ENCODE measurements at regions not wholly inside any gene's neighbourhood (a gene's known extent, or its start where the extent isn't known, plus 50 kb on each side); places are given as distances from the start of the nearest gene placed in this dataset.

- no peaks in the 10 kb centered on the region for H3K27me3 ChIP-seq (ENCODE audit: control insufficient read depth, insufficient read depth, low read length)
- no peaks in the 10 kb centered on the region for H4K20me1 ChIP-seq (ENCODE audit: control insufficient read depth, extremely low read depth, insufficient read depth, low read length)
- no peak overlapping the region for H3K4me2 ChIP-seq (ENCODE audit: extremely low read depth, insufficient read depth, low read length)
- H3K9me3 ChIP-seq (ENCODE audit: control insufficient read depth, insufficient read depth, low read depth, low read length), result no peaks in the 10 kb centered on the region
- H3K36me3 ChIP-seq (ENCODE audit: control insufficient read depth, insufficient read depth, low read length), result no peaks in the 10 kb centered on the region
- TF ChIP-seq EZH2 (IDR thresholded peaks at IDR 0.05; ENCODE audit: low read length, missing control alignments) (no peak), CTCF (conservative IDR thresholded peaks at IDR 0.05 in 1 of 2, IDR thresholded peaks at IDR 0.05 in 1 of 2; ENCODE audit: low read depth in 1 of 2, low read length in 2 of 2) (no peak)
- H3K4me3 ChIP-seq (replicated peaks in 1 of 4; ENCODE audit: control extremely low read depth in 1 of 4, insufficient read depth in 1 of 4, low read depth in 3 of 4, low read length in 4 of 4), result no peak overlapping the region
- H3K27ac ChIP-seq (ENCODE audit: insufficient read depth, low read length), result no peak overlapping the region
- no peak overlapping the region for H2AFZ ChIP-seq (ENCODE audit: low read length)
- DNase-seq (ENCODE audit: low read depth in 2 of 2), result peak in 1 of 2 donors; percentile 47
- H3K4me1 ChIP-seq (ENCODE audit: control insufficient read depth, extremely low read depth, insufficient read depth, low read length), result no peaks in the 10 kb centered on the region
- H3K79me2 ChIP-seq (ENCODE audit: control insufficient read depth, insufficient read depth, low read length), result no peaks in the 10 kb centered on the region
- no peak overlapping the region for H3K9ac ChIP-seq (ENCODE audit: insufficient read depth, low read length)
These were observed 301.0 kb upstream of the SLCO3A1 start for GRCh38 chr15:91552555-91552954.

GRCh38 chr15:91553196-91553854 lies 300.2 kb upstream of the SLCO3A1 start:
- Histone ChIP-seq H3K4me3 (replicated peaks in 1 of 4; ENCODE audit: control extremely low read depth in 1 of 4, insufficient read depth in 1 of 4, low read depth in 3 of 4, low read length in 4 of 4) (no peak overlapping the region), H3K79me2 (ENCODE audit: control insufficient read depth, insufficient read depth, low read length) (no peaks in the 10 kb centered on the region), H3K36me3 (ENCODE audit: control insufficient read depth, insufficient read depth, low read length) (no peaks in the 10 kb centered on the region), H2AFZ (ENCODE audit: low read length) (no peak overlapping the region), H3K9ac (ENCODE audit: insufficient read depth, low read length) (no peak overlapping the region), H3K9me3 (ENCODE audit: control insufficient read depth, insufficient read depth, low read depth, low read length) (no peaks in the 10 kb centered on the region), H4K20me1 (ENCODE audit: control insufficient read depth, extremely low read depth, insufficient read depth, low read length) (no peaks in the 10 kb centered on the region), H3K4me2 (ENCODE audit: extremely low read depth, insufficient read depth, low read length) (no peak overlapping the region), H3K4me1 (ENCODE audit: control insufficient read depth, extremely low read depth, insufficient read depth, low read length) (no peaks in the 10 kb centered on the region), H3K27me3 (ENCODE audit: control insufficient read depth, insufficient read depth, low read length) (no peaks in the 10 kb centered on the region), H3K27ac (ENCODE audit: insufficient read depth, low read length) (no peak overlapping the region)
- TF ChIP-seq EZH2 (IDR thresholded peaks at IDR 0.05; ENCODE audit: low read length, missing control alignments) (no peak), CTCF (conservative IDR thresholded peaks at IDR 0.05 in 1 of 2, IDR thresholded peaks at IDR 0.05 in 1 of 2; ENCODE audit: low read depth in 1 of 2, low read length in 2 of 2) (no peak)
- DNase-seq (ENCODE audit: low read depth in 2 of 2), result no peak

- Histone ChIP-seq H3K9ac (ENCODE audit: insufficient read depth, low read length) (no peak overlapping the region), H3K27me3 (ENCODE audit: control insufficient read depth, insufficient read depth, low read length) (no peaks in the 10 kb centered on the region), H3K79me2 (ENCODE audit: control insufficient read depth, insufficient read depth, low read length) (no peaks in the 10 kb centered on the region), H4K20me1 (ENCODE audit: control insufficient read depth, extremely low read depth, insufficient read depth, low read length) (no peaks in the 10 kb centered on the region), H3K36me3 (ENCODE audit: control insufficient read depth, insufficient read depth, low read length) (no peaks in the 10 kb centered on the region), H3K4me2 (ENCODE audit: extremely low read depth, insufficient read depth, low read length) (no peak overlapping the region), H3K4me3 (replicated peaks in 1 of 4; ENCODE audit: control extremely low read depth in 1 of 4, insufficient read depth in 1 of 4, low read depth in 3 of 4, low read length in 4 of 4) (no peak overlapping the region), H3K27ac (ENCODE audit: insufficient read depth, low read length) (no peak overlapping the region), H2AFZ (ENCODE audit: low read length) (no peak overlapping the region), H3K9me3 (ENCODE audit: control insufficient read depth, insufficient read depth, low read depth, low read length) (no peaks in the 10 kb centered on the region), H3K4me1 (ENCODE audit: control insufficient read depth, extremely low read depth, insufficient read depth, low read length) (no peaks in the 10 kb centered on the region)
- DNase-seq (ENCODE audit: low read depth in 2 of 2), result no peak
- TF ChIP-seq CTCF (conservative IDR thresholded peaks at IDR 0.05 in 1 of 2, IDR thresholded peaks at IDR 0.05 in 1 of 2; ENCODE audit: low read depth in 1 of 2, low read length in 2 of 2) (no peak), EZH2 (IDR thresholded peaks at IDR 0.05; ENCODE audit: low read length, missing control alignments) (no peak)
These were observed 298.2 kb upstream of the SLCO3A1 start for GRCh38 chr15:91555312-91555711.
